Sigmoid colon (tissue), 6 donors: ENCODE measurements at regions not wholly inside any gene's neighbourhood (a gene's known extent, or its start where the extent isn't known, plus 50 kb on each side); places are given as distances from the start of the nearest gene placed in this dataset.

ENCODE experiments used
- DNase-seq: peaks from one replicate; pipeline ENCODE4 v3.0.0-alpha.2; 2019
- H3K27ac ChIP-seq, 4 donors: fragments of 200-600 bp; sonication (generic); one replicate each; pipeline ENCODE4 v1.5.1; 2016 to 2019; ENCODE audit warnings: mild to moderate bottlenecking in 1 of 4
- H3K27me3 ChIP-seq, 3 donors: fragments of 200-600 bp; sonication (generic); one replicate each; pipeline ENCODE4 v1.5.1; 2019; ENCODE audit warnings: mild to moderate bottlenecking in 1 of 3
- H3K36me3 ChIP-seq, 4 donors: fragments of 200-600 bp; sonication (generic); one replicate each; pipeline ENCODE4 v1.5.1; 2016 to 2019
- H3K4me1 ChIP-seq, 4 donors: fragments of 200-600 bp; sonication (generic); one replicate each; pipeline ENCODE4 v1.5.1; 2017 to 2019
- H3K4me3 ChIP-seq, 4 donors: fragments of 200-600 bp; sonication (generic); one replicate each; pipeline ENCODE4 v1.5.1; 2017 to 2019; ENCODE audit warnings: mild to moderate bottlenecking in 2 of 4, moderate library complexity in 1 of 4
- H3K9me3 ChIP-seq, 4 donors: fragments of 200-600 bp in 3 of 4; sonication (generic) in 3 of 4; one replicate each; pipeline versions ENCODE4 v1.5.1 to v1.6.1; 2013 to 2019
- EP300 ChIP-seq, 4 donors: sonication (generic); formaldehyde crosslinking; IDR thresholded peaks; one replicate each; pipeline ENCODE4 v1.6.1; 2017; ENCODE audit warnings: antibody characterized with exemption in 4 of 4
- POLR2A ChIP-seq, 2 donors: fragments of 450-650 bp; IDR thresholded peaks; one replicate each; pipeline ENCODE4 v1.6.1; 2016; ENCODE audit warnings: antibody characterized with exemption in 2 of 2, mild to moderate bottlenecking in 2 of 2, moderate library complexity in 2 of 2
- POLR2AphosphoS5 ChIP-seq, 4 donors: sonication (generic); formaldehyde crosslinking; IDR thresholded peaks; one replicate each; pipeline ENCODE4 v1.6.1; 2017; ENCODE audit warnings: antibody characterized with exemption in 4 of 4
- WGBS, 2 donors: extraction: QIAGEN DNeasy Blood & Tissue Kit; methylation state at CpG; one replicate each; pipeline ENCODE4 v1.1.7; 2013; 5-methylcytosine and 5-hydroxymethylcytosine counted together
- intact Hi-C: fragments of 100-400 bp; cut with DNase I; formaldehyde crosslinking; loops from one replicate; pipeline ENCODE4 v1.15.1; 2023
- TF ChIP-seq, protein P1 (sequence below), 4 experiments: fragments of 450-650 bp in 3 of 4; fragments of 200-600 bp in 1 of 4; IDR thresholded peaks; one replicate each; pipeline ENCODE4 v1.5.1; 2016 to 2019; ENCODE audit warnings: antibody characterized with exemption in 4 of 4, mild to moderate bottlenecking in 3 of 4, moderate library complexity in 2 of 4
- donor health status: healthy with polysubstance abuse.
- donor health status: healthy.

DNA sequence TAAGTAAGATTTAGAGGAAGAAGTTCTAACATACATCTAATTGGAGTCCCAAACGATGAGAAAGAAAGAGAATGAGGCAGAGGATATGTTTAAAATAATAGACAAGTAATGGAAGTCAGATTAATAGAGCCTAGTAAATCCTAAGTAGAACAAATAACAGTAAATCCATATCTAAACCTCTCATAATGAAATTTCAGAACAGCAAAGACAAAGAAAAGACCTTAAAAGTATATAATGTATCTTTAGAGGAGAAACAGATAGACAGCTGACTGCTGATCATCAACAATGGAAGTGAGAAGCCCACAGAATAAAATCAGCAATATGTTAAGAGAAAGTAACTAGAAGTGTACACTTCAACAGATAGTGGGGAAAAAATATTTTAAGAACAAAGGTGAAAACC is 536.2 kb upstream of the ZFHX3 start:
- H3K4me3 ChIP-seq: no peak overlapping the region
- no peaks in the 10 kb centered on the region for H3K27me3 ChIP-seq
- H3K9me3 ChIP-seq: peaks cover 0 to 3% (median 0%) of the 10 kb centered on the region in 4 donors
- intact Hi-C loops: no loop called here
- 73 to 93% methylated on average over 1 of the region's 1 CpG for WGBS, 2 donors
- TF ChIP-seq POLR2A (IDR thresholded peaks at IDR 0.05) (no peak), POLR2AphosphoS5 (IDR thresholded peaks at IDR 0.05) (no peak), EP300 (IDR thresholded peaks at IDR 0.05) (no peak)
- TF ChIP-seq, protein P1, sequence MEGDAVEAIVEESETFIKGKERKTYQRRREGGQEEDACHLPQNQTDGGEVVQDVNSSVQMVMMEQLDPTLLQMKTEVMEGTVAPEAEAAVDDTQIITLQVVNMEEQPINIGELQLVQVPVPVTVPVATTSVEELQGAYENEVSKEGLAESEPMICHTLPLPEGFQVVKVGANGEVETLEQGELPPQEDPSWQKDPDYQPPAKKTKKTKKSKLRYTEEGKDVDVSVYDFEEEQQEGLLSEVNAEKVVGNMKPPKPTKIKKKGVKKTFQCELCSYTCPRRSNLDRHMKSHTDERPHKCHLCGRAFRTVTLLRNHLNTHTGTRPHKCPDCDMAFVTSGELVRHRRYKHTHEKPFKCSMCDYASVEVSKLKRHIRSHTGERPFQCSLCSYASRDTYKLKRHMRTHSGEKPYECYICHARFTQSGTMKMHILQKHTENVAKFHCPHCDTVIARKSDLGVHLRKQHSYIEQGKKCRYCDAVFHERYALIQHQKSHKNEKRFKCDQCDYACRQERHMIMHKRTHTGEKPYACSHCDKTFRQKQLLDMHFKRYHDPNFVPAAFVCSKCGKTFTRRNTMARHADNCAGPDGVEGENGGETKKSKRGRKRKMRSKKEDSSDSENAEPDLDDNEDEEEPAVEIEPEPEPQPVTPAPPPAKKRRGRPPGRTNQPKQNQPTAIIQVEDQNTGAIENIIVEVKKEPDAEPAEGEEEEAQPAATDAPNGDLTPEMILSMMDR (IDR thresholded peaks at IDR 0.05): no peak
- H3K27ac ChIP-seq: no peak overlapping the region
- H3K36me3 ChIP-seq: no peaks in the 10 kb centered on the region
- no peak for DNase-seq
- H3K4me1 ChIP-seq: no peaks in the 10 kb centered on the region

DNA sequence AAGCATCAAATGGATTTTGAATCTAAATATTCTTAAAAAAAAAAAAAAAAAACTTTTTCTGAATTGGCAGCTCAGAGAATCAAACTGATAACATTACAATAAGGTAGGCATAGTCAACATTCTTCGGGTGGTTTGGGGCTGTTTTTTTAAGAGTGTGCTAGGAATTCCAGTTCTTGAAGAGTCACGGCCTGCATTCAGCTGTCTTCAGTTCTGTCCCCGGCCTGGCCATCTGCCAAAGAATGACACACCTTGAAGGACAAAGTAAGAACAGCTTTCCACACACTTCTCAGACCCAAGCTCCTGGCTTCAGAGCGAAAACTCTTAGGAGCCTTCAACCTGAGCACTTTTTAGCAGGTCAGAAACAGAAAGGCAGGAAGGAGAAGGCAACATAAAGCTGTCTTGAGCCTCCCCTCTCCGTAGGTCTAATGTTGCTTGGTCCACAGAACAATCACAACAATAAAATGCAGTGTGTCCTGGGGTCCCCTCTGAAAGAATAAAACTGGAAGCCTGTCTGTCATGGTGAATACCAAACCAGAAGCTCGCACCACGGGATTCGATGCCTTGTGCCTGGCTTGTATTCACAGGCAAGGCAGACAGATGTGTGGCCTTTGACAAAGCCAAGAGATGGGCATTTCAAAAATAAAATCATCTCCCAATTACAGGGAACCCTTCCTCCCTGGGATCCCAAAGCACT is 524.4 kb upstream of the ZFHX3 start:
- TF ChIP-seq EP300 (IDR thresholded peaks at IDR 0.05) (no peak), POLR2A (IDR thresholded peaks at IDR 0.05) (no peak), POLR2AphosphoS5 (IDR thresholded peaks at IDR 0.05) (no peak)
- TF ChIP-seq, protein P1 (IDR thresholded peaks at IDR 0.05): no peak
- Histone ChIP-seq H3K27me3 (no peaks in the 10 kb centered on the region), H3K36me3 (no peaks in the 10 kb centered on the region), H3K27ac (no peak overlapping the region), H3K9me3 (no peaks in the 10 kb centered on the region), H3K4me1 (no peaks in the 10 kb centered on the region), H3K4me3 (no peak overlapping the region)
- intact Hi-C loops: no loop called here
- WGBS, 2 donors: 56 to 62% methylated on average over 8 of the region's 8 CpGs
- peak; percentile 75 for DNase-seq

DNA sequence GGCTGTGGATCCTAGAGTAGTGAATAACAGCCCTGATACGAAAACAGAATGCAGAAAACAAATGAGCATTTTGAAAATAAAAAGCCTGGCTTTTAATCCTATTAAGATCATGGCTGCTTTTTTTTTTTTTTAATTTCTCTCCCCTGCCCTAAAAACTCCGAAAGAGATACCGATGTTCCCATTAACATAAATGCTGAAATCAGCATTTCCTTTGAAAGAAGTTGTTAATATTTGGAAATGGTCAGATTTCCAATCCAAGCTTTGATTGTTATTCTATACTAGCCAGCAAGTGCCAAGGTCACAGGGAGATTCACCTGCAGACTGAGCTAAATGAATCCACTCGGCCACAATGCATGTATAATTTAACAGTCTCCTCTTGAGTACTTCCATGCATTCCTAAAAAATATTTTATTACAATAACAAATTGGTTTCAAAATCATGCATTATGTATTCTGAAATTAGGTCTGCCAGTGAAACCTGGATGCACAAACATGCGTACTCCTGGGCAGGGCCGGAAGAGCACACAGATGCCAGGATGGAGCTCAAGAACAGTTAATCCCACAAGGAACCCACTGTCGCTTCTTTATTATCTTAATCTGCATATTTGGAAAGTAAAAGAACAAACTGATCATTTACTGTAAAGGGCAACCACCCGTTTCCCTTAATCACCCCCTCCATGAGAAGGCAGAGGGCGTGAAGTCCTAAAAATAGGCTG is 521.5 kb upstream of the ZFHX3 start:
- no peaks in the 10 kb centered on the region for H3K4me1 ChIP-seq
- TF ChIP-seq POLR2A (IDR thresholded peaks at IDR 0.05) (no peak), POLR2AphosphoS5 (IDR thresholded peaks at IDR 0.05) (no peak), EP300 (IDR thresholded peaks at IDR 0.05) (no peak)
- TF ChIP-seq, protein P1 (IDR thresholded peaks at IDR 0.05): no peak
- no peak overlapping the region for H3K27ac ChIP-seq
- no peak overlapping the region for H3K4me3 ChIP-seq
- WGBS, 2 donors: 81 to 85% methylated on average over 9 of the region's 9 CpGs
- intact Hi-C loops: loop anchor here (10.0 kb wide), 1 partner anchor 305 kb away; no protein-coding TSS in a partner anchor
- H3K36me3 ChIP-seq: no peaks in the 10 kb centered on the region
- no peak for DNase-seq
- no peaks in the 10 kb centered on the region for H3K27me3 ChIP-seq
- H3K9me3 ChIP-seq: no peaks in the 10 kb centered on the region

DNA sequence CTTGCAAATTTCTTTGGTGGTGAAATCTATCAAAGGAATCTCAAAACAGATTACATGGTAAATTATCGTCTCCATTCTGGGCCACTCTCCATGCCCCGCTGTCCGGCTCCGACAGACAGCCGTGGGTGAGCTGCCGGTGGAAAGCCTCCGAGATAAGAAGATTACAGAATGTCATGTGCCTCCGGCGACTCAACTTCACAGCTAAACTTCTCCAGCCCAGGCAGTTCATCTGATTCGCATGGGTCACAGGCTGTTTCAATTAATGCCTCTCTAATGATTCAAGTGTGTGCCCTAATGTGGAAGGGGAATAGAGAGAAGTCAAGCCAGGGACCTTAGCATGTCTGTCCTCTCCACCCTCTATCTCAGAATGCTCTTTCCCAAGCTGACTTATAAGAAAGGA is 520.8 kb upstream of the ZFHX3 start:
- TF ChIP-seq, protein P1 (IDR thresholded peaks at IDR 0.05): no peak
- TF ChIP-seq EP300 (IDR thresholded peaks at IDR 0.05) (no peak), POLR2AphosphoS5 (IDR thresholded peaks at IDR 0.05) (no peak), POLR2A (IDR thresholded peaks at IDR 0.05) (no peak)

More for the DNA sequence above, 520.8 kb upstream of the ZFHX3 start:
- Histone ChIP-seq H3K9me3 (no peaks in the 10 kb centered on the region), H3K27ac (no peak overlapping the region), H3K4me1 (no peaks in the 10 kb centered on the region), H3K27me3 (no peaks in the 10 kb centered on the region), H3K36me3 (no peaks in the 10 kb centered on the region), H3K4me3 (no peak overlapping the region)
- no peak for DNase-seq
- 91 to 92% methylated on average over 10 of the region's 10 CpGs for WGBS, 2 donors
- intact Hi-C loops: loop anchor here (10.0 kb wide), 1 partner anchor 306 kb away; no protein-coding TSS in a partner anchor
